B cell (primary cell): ENCODE measurements at regions not wholly inside any gene's neighbourhood (a gene's known extent, or its start where the extent isn't known, plus 50 kb on each side); places are given as distances from the start of the nearest gene placed in this dataset.

Experiments used
- ATAC-seq: fragments of 200-7000 bp; cut with Tn5 transposase; one replicate; pipeline ENCODE4 v1.10.0; 2021; ENCODE audit warnings: low read depth, mild to moderate bottlenecking, moderate number of reproducible peaks, moderate library complexity
- CTCF ChIA-PET: fragments of 350-600 bp; sonication (Branson Sonifier 250); formaldehyde crosslinking; loops from one replicate; lab custom pipeline; 2021; ENCODE audit warnings: antibody characterized with exemption, inconsistent platforms; lab: Charles Lee
- POLR2A ChIA-PET: fragments of 350-600 bp; sonication (Branson Sonifier 250); formaldehyde crosslinking; loops from one replicate; lab custom pipeline; 2021; ENCODE audit warnings: antibody characterized with exemption; lab: Charles Lee
- DNase-seq: peaks from one replicate; pipeline ENCODE4 v3.0.0; 2013
- H2AFZ ChIP-seq: 2 replicates; pipeline ENCODE4 v1.6.1; 2012; ENCODE audit warnings: mild to moderate bottlenecking, low read depth, low read length; ENCODE audit not compliant: insufficient read depth, poor library complexity, severe bottlenecking
- H3K27ac ChIP-seq, 2 donors: 1 replicate in 1 of 2; 2 replicates in 1 of 2; pipeline ENCODE4 v1.5.1; 2012 to 2013; ENCODE audit warnings: low read length in 2 of 2, mild to moderate bottlenecking in 2 of 2, moderate library complexity in 1 of 2
- H3K27me3 ChIP-seq, 4 experiments: fragments of 200-600 bp in 1 of 4; sonication (generic) in 1 of 4; replicated peaks in 1 of 4; 1 replicate in 2 of 4; 2 replicates in 2 of 4; pipeline versions ENCODE4 v1.6.1 to v1.7.0; 2013 to 2016; ENCODE audit warnings: low read length in 3 of 4, mild to moderate bottlenecking in 2 of 4, mixed read lengths in 1 of 4, moderate library complexity in 1 of 4; ENCODE audit not compliant: insufficient read depth in 4 of 4, control insufficient read depth in 3 of 4; ENCODE audit errors: control extremely low read depth in 1 of 4
- H3K36me3 ChIP-seq, 2 experiments: replicated peaks in 1 of 2; 1 replicate in 1 of 2; 2 replicates in 1 of 2; pipeline versions ENCODE4 v1.6.1 to v1.7.1; 2013; ENCODE audit warnings: low read length in 1 of 2; ENCODE audit not compliant: insufficient read depth in 2 of 2, control insufficient read depth in 1 of 2; ENCODE audit errors: control extremely low read depth in 1 of 2, extremely low read depth in 1 of 2
- H3K4me1 ChIP-seq, 2 donors: fragments of 200-600 bp in 1 of 2; sonication (generic) in 1 of 2; 1 replicate in 1 of 2; 2 replicates in 1 of 2; pipeline versions ENCODE4 v1.5.1 to v1.6.1; 2013 to 2017; ENCODE audit warnings: low read length in 2 of 2; ENCODE audit not compliant: control insufficient read depth in 2 of 2, insufficient read depth in 2 of 2
- H3K4me2 ChIP-seq: replicated peaks from 2 replicates; pipeline ENCODE3; 2012; ENCODE audit warnings: mild to moderate bottlenecking, low read depth, low read length; ENCODE audit not compliant: poor library complexity, severe bottlenecking
- H3K4me3 ChIP-seq, 5 experiments: fragments of 200-600 bp in 1 of 5; sonication (generic) in 1 of 5; 1 replicate in 3 of 5; 2 replicates in 2 of 5; pipeline versions ENCODE4 v1.5.1 to v1.7.0; 2011 to 2016; ENCODE audit warnings: low read length in 4 of 5, mild to moderate bottlenecking in 4 of 5, low read depth in 2 of 5, control low read depth in 1 of 5, moderate library complexity in 1 of 5; ENCODE audit not compliant: insufficient read depth in 1 of 5; ENCODE audit errors: control extremely low read depth in 1 of 5, extremely low read depth in 1 of 5
- H3K79me2 ChIP-seq: fragments of 200-600 bp; sonication (generic); one replicate; pipeline ENCODE4 v1.6.0; 2016; ENCODE audit warnings: low read length; ENCODE audit not compliant: control insufficient read depth, insufficient read depth
- H3K9ac ChIP-seq: fragments of 200-600 bp; sonication (generic); 2 replicates; pipeline ENCODE4 v1.6.1; 2017; ENCODE audit warnings: mild to moderate bottlenecking, low read length, moderate library complexity
- H3K9me3 ChIP-seq, 3 donors: one replicate each; pipeline versions ENCODE4 v1.6.1 to v1.7.1; 2013; ENCODE audit warnings: low read length in 2 of 3; ENCODE audit not compliant: control insufficient read depth in 2 of 3, insufficient read depth in 1 of 3; ENCODE audit errors: control extremely low read depth in 1 of 3
- H4K20me1 ChIP-seq: 2 replicates; pipeline ENCODE4 v1.6.0; 2012; ENCODE audit warnings: mild to moderate bottlenecking, low read length; ENCODE audit not compliant: insufficient read depth, control insufficient read depth, poor library complexity, severe bottlenecking
- H3K27ac Mint-ChIP-seq: one replicate; pipeline ENCODE4 v1.8.0; 2021; ENCODE audit warnings: mixed read lengths
- H3K27me3 Mint-ChIP-seq: one replicate; pipeline ENCODE4 v1.8.0; 2021; ENCODE audit warnings: mixed read lengths
- H3K4me1 Mint-ChIP-seq: one replicate; pipeline ENCODE4 v1.8.0; 2021; ENCODE audit warnings: mixed read lengths
- H3K4me3 Mint-ChIP-seq: one replicate; pipeline ENCODE4 v1.8.0; 2021; ENCODE audit warnings: mixed read lengths
- H3K9me3 Mint-ChIP-seq: one replicate; pipeline ENCODE4 v1.8.0; 2022; ENCODE audit warnings: mixed read lengths; ENCODE audit not compliant: insufficient read depth
- EZH2 ChIP-seq: IDR thresholded peaks from 2 replicates; pipeline ENCODE4 v1.6.1; 2012; ENCODE audit warnings: borderline replicate concordance, low read depth, mild to moderate bottlenecking, moderate library complexity, low read length; ENCODE audit not compliant: insufficient read depth, poor library complexity, severe bottlenecking
- WGBS: methylation state at CpG from one replicate; pipeline ENCODE4 v1.1.5; 2013; ENCODE audit warnings: missing lambda C conversion rate; ENCODE audit not compliant: insufficient coverage; 5-methylcytosine and 5-hydroxymethylcytosine counted together
- intact Hi-C: fragments of 100-400 bp; cut with micrococcal nuclease; formaldehyde crosslinking; loops from one replicate; pipeline ENCODE4 v1.10.0; 2022
- TF ChIP-seq, protein P1 (sequence below): fragments of 200-600 bp; IDR thresholded peaks from one replicate; pipeline ENCODE4 v1.8.0; 2022; ENCODE audit warnings: antibody characterized with exemption, mild to moderate bottlenecking

GRCh38 chr13:61994174-61994573 is 578.5 kb upstream of the PCDH20 start:
- ATAC-seq, result no peak

DNA sequence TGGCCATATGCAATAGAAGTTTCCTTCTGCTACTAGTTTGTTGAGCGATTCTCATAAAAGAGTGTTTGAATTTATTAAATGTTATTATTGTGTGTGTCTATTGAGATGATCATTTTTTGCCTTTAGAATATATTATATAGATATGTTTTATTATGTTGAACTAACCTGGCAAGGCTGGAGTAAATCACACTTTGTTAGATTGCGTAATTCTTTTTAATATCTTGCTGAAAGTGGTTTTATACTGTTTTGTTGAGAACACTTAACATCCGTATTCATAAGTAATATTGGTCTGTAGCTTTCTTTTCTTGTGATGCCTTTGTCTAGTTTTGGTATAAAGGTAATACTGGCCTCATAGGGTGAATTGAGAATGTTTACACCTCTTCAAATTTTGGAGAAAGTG is 574.3 kb upstream of the PCDH20 start:
- Histone ChIP-seq H3K4me1 (no peaks in the 10 kb centered on the region), H3K27me3 (no peaks in the 10 kb centered on the region), H3K4me3 (no peak overlapping the region), H3K79me2 (no peaks in the 10 kb centered on the region), H3K27ac (no peak overlapping the region), H4K20me1 (no peaks in the 10 kb centered on the region), H2AFZ (no peak overlapping the region), H3K36me3 (no peaks in the 10 kb centered on the region), H3K9me3 (no peaks in the 10 kb centered on the region), H3K9ac (no peak overlapping the region), H3K4me2 (no peak overlapping the region)
- no peaks in the 10 kb centered on the region for H3K27me3 Mint-ChIP-seq
- ATAC-seq (no peak), DNase-seq (no peak)
- peaks cover 3% of the 10 kb centered on the region for H3K9me3 Mint-ChIP-seq
- H3K27ac Mint-ChIP-seq, result no peak overlapping the region
- CTCF ChIA-PET, result no interaction called here
- POLR2A ChIA-PET, result no interaction called here
- no CpG with 5 or more reads among the region's 3 CpGs for WGBS
- no peak overlapping the region for H3K4me3 Mint-ChIP-seq
- TF ChIP-seq, protein P1, sequence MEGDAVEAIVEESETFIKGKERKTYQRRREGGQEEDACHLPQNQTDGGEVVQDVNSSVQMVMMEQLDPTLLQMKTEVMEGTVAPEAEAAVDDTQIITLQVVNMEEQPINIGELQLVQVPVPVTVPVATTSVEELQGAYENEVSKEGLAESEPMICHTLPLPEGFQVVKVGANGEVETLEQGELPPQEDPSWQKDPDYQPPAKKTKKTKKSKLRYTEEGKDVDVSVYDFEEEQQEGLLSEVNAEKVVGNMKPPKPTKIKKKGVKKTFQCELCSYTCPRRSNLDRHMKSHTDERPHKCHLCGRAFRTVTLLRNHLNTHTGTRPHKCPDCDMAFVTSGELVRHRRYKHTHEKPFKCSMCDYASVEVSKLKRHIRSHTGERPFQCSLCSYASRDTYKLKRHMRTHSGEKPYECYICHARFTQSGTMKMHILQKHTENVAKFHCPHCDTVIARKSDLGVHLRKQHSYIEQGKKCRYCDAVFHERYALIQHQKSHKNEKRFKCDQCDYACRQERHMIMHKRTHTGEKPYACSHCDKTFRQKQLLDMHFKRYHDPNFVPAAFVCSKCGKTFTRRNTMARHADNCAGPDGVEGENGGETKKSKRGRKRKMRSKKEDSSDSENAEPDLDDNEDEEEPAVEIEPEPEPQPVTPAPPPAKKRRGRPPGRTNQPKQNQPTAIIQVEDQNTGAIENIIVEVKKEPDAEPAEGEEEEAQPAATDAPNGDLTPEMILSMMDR, result no peak
- no peak for TF ChIP-seq EZH2
- intact Hi-C loops, result no loop called here
- H3K4me1 Mint-ChIP-seq, result no peaks in the 10 kb centered on the region

More at GRCh38 chr13:61994174-61994573, 578.5 kb upstream of the PCDH20 start:
- Histone ChIP-seq H3K27me3 (no peaks in the 10 kb centered on the region), H3K27ac (no peak overlapping the region), H3K36me3 (no peaks in the 10 kb centered on the region), H4K20me1 (no peaks in the 10 kb centered on the region), H3K4me3 (no peak overlapping the region), H3K4me1 (no peaks in the 10 kb centered on the region), H3K9me3 (no peaks in the 10 kb centered on the region), H3K9ac (no peak overlapping the region), H3K79me2 (no peaks in the 10 kb centered on the region), H3K4me2 (no peak overlapping the region), H2AFZ (no peak overlapping the region)
- POLR2A ChIA-PET, result no interaction called here
- CTCF ChIA-PET, result no interaction called here
- Mint-ChIP-seq H3K4me3 (no peak overlapping the region), H3K4me1 (no peaks in the 10 kb centered on the region), H3K27me3 (no peaks in the 10 kb centered on the region), H3K27ac (no peak overlapping the region), H3K9me3 (peaks cover 9% of the 10 kb centered on the region)
- no peak for TF ChIP-seq EZH2
- TF ChIP-seq, protein P1, result no peak
- DNase-seq, result no peak
- WGBS, result 100% methylated on average over 1 of the region's 1 CpG
- intact Hi-C loops, result no loop called here
